GM21381 (cell line): ENCODE measurements at regions not wholly inside any gene's neighbourhood (a gene's known extent, or its start where the extent isn't known, plus 50 kb on each side); places are given as distances from the start of the nearest gene placed in this dataset.
"Not testable (repeated sequence)": the region's sequence is repeated elsewhere in the genome, so short reads cannot be mapped to it uniquely, and the experiment has no call there.

Source experiments
- ATAC-seq: cut with Tn5 transposase; IDR thresholded peaks from one replicate; pipeline ENCODE4 v1.9.1; 2021; ENCODE audit warnings: mild to moderate bottlenecking, moderate library complexity; ENCODE audit not compliant: unreplicated experiment

- ATAC-seq, result no peak
Observed at GRCh38 chr10:4254101-4254994, 469.3 kb upstream of the KLF6 start.

DNA sequence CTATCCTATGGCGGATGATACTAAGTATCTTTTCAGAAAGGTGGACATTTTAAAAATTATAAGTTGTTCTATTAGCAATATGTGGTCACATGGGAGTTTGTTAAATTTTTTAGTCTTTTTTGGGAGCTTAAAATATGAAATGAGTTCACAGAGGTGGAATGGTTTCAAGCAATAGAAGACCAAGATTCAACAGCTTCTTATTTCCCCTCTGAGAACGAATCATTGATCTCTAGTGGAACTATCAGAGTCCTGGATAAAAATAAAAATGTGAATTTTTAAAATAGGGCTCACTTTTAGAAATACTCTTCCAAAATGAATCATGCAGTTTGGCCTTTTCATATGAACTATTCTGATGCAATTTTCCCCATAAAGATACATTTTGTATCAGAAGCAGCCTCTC, 467.7 kb upstream of the KLF6 start:
- no peak for ATAC-seq

DNA sequence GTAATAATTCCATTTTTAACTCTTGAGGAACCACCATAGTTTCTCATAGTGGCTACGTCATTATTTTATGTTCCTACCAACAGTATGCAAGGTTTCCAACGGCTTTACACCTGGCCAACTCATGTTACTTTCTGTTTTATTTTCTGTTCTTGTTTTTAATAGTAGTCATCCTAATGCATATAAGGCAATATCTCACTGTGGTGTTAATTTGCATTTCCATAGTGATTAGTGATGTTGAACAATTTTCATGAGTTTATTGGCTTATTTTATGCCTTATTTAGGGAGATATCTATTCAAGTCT, 465.5 kb upstream of the KLF6 start:
- no peak for ATAC-seq

GRCh38 chr10:4249841-4250586, 465.0 kb upstream of the KLF6 start:
- ATAC-seq, result no peak

GRCh38 chr10:4247379-4247778, 462.4 kb upstream of the KLF6 start:
- ATAC-seq, result no peak

DNA sequence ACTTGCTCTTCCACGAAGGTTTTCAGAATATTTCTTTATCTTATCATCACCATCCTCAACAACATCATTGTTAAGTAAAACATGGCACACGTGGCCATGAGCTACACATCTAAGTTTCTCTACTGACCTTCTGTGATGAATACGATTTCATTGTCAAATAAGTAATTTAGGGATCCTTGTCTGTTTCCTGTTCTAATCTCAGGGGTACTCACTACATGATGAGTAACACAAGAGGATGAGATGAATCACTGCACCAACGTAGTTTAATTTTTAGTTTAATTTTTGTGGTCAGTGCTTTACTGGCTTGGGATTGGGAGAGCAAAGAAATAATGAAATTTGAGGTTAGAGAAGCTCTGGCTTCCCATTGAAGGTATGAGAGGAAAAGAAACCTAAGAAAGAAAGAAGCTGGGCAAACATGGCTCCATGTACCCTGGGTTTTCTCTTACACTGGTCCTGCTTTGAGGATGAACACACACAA, 461.9 kb upstream of the KLF6 start:
- ATAC-seq, result no peak

- no peak for ATAC-seq
Observed at GRCh38 chr10:4243651-4244050, 458.6 kb upstream of the KLF6 start.

DNA sequence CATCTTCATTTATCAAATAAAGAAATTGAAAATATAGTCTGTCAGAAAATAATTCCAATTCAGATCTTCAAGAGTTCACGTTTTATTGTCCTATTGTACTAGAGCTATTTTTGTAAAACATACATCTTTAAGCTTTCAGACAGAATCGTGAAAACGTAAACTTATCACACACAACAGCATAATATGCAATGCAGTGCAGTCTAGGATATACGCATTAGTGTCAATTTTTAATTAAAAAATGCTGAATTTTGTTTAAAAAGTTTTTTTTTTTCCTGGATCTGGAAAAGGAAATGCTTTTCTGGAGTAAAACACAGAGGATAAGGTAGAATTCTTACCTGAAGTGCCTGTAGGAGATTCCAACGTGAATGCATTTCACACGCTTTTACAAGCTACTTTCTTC, 458.2 kb upstream of the KLF6 start:
- no peak for ATAC-seq

DNA sequence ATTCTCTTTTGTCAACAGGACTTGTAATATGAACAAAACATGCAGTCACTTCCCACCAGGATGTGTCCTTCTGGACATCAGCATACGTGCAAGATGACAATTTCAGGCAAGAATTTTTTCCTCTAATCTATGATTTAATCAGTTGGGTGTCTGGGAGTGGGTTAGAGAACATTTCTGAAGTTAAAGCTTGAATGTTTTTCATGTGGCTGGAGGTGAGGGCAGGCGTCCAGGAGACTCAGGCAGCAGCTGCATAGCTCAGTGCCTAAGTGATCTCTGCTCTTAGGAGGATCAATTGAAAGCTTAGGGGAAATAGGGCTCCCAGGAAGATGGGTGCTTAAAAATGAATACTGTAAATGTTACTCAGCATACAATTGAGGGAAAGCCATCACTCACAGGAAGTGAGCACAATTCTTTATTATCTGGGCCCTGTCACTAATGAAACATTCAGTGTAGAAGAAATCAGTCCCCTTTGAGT, 457.6 kb upstream of the KLF6 start:
- no peak for ATAC-seq

- ATAC-seq, result no peak
Observed at GRCh38 chr10:4241724-4242345, 456.8 kb upstream of the KLF6 start.

GRCh38 chr10:4240608-4241197, 455.7 kb upstream of the KLF6 start:
- ATAC-seq, result no peak

GRCh38 chr10:4239186-4239585, 454.2 kb upstream of the KLF6 start:
- no peak for ATAC-seq

DNA sequence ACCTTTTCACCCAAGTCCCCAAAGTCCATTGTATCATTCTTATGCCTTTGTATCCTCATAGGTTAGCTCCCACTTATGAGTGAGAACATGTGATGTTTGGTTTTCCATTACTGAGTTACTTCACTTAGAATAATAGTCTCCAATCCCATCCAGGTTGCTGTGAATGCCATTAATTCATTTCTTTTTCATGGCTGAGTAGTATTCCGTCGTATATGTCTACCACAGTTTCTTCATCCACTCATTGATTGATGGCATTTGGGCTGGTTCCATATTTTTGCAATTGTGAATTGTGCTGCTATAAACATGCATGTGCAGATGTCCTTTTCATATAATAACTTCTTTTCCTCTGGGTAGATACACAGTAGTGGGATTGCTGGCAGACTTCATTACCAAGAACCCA, 451.9 kb upstream of the KLF6 start:
- not testable (repeated sequence) for ATAC-seq

DNA sequence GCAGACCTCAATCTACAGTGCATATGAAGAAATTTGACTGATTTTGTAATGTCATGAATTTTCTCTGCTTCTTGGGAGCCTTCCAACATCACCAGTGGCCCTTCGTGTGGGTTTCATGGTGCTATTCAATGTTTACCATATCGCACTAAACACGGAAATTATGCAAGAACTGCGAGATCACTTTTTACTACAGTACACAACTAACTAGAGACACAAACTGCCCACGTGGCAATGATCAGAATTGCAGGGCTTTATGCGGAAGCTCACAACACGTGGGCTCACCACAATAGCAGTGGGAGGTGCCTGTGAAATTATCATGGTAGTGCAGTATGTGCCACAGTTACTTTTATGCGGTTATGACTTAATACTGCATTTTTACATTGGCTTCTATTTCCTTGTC, 449.7 kb upstream of the KLF6 start:
- ATAC-seq, result no peak

- ATAC-seq, result no peak
Observed at GRCh38 chr10:4231439-4231838, 446.4 kb upstream of the KLF6 start.

DNA sequence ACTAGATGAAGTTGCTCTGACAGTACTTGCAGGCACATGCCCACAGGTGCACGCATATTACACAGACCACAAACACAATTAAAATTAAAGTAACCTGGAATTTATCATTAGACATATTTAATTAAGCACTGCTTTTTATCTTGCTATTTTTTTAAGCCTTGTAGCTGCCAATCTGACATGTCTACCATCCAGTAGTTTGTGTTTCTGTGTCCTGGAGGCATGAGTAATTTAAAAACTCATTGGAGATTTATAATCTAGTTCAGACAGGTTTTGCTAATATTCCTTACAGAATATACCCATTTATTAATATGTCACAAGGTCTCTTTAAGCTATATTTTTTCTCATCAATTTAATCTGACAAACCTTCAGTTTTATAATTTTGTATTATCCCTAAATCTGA, 445.0 kb upstream of the KLF6 start:
- no peak for ATAC-seq

DNA sequence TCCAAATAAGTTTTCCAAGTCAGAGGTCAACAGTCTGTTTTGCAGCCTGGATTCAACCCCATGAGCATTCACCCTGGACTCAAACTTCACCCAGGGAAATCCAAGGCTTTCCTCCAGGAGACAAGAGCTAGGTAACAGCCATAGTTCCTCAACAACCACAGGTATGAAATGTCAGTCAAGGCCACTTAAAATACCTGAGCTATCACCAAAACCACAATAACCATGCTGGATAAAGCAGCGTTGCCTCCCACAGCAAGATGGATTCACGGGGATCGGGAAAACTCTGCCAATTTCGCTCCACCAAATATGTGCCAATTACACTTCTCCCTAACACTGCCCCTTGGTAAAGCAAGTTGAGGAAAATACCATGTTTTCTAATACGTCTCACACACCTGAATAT, 444.1 kb upstream of the KLF6 start:
- no peak for ATAC-seq

DNA sequence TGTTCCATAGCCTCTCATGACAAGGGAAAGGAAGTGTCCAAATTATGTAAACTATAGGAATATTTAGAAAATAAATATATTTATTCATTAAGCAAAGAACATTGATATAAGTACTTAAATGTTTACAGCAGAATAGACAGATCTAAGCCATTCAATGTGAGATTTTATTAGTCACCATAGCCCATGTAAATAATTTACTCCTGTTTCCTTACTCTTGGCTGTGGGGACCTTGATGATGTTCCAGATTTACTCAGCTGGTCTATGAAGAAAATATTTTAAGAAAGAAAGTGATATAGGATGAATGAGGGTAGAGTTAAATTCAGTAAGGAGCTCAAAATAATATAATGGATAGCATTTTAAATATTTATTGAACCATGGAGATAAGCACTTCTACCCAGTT, 442.6 kb upstream of the KLF6 start:
- no peak for ATAC-seq

GRCh38 chr10:4226941-4227540, 442.0 kb upstream of the KLF6 start:
- ATAC-seq, result no peak

DNA sequence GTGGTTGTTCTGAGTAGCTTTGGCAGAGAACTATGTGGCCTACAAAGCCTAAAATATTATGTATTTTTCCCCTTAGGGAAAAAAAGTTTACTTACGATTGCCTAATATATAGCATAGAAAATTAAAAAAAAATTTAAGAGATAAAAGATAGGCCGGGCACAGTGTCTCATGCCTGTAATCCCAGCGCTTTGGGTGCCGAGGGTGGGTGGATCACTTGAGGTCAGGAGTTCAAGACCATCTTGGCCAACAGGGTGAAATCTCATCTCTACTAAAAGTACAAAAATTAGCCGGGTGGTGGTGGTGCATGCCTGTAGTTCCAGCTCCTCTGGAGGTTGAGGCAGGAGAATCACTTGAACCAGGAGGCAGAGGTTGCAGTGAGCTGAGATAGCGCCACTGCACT, 439.2 kb upstream of the KLF6 start:
- no peak for ATAC-seq

DNA sequence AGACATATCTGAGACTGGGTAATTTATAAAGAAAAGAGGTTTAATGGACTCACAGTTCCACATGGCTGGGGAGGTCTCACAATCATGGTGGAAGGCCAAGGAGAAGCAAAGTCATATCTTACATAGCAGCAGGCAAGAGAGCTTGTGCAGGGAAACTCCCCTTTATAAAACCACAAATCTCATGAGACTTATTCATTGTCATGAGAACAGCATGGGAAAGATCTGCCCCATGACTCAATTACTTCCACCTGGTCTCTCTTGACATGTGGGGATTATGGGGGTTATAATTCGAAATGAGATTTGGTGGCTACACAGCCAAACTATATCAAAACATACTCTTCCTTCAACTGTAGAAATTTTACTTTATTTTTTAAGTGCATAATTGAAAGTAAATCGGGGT, 436.3 kb upstream of the KLF6 start:
- ATAC-seq, result not testable (repeated sequence)
